HG02623 (cell line): ENCODE measurements at regions not wholly inside any gene's neighbourhood (a gene's known extent, or its start where the extent isn't known, plus 50 kb on each side); places are given as distances from the start of the nearest gene placed in this dataset.

ENCODE experiments used
- ATAC-seq: cut with Tn5 transposase; IDR thresholded peaks from one replicate; pipeline ENCODE4 v1.9.1; 2021; ENCODE audit warnings: moderate library complexity; ENCODE audit not compliant: unreplicated experiment

DNA sequence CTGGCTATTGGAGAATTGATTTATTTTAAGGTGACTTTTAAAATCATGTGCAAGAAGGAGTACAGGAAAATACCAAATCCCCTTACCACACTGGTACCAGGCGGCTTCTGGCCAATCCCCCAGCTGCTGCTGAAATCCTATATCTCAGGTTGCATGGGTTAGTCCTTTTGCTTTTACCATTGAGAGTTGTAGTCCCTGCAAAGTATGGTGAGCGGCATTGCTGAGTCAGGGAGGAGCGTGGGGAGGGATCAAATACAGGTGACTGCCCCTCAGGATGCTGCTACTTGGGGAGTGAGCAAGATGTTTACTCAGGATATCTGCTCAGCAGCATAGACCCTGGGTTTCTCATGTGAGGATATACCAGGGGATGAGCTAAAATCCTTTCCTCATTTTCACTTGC lies 131.9 kb upstream of the STAC start:
- ATAC-seq = no peak

DNA sequence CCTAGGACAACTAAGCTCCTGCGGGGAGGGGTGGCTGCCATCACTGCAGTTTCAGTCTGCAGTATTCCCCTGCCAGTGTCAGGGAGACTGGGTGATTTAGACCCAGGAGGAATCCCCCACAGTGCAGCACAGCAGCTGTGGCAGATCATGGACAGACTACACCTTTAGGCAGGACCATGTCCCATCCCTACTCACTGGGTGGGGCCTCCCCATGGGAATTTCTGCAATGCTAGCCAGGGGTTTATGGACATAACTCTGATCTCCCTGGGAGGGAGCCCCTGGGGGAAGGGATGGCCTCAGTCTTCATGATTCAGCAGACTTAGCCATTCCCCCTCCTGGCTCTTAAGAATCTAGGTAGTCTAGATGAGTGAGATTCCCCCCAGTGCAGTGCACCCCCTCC lies 130.1 kb upstream of the STAC start:
- no peak for ATAC-seq

- no peak for ATAC-seq
Measured at GRCh38 chr3:36257158-36257852, 123.0 kb upstream of the STAC start.

DNA sequence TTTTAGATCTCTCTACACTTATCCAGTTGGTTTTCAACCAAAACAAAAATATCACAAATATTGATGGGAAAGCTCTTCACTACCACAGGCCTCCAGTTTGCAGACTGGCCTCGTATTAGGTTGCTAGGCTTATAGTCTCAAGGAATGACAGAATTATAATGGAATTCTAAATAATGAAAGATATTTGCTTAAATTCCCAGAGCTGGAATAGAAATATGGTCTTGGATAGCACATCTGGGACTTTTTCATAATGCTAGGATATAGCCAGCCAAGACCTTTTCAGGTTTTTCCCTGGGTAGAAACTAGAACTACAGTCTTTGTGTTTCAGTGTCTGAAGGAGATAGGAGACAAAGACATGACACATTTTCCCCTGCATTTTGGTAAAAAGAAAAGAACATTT lies 121.9 kb upstream of the STAC start:
- ATAC-seq = no peak

GRCh38 chr3:36259580-36259979 lies 120.7 kb upstream of the STAC start:
- ATAC-seq = no peak

- ATAC-seq = no peak
Measured at GRCh38 chr3:36269274-36269673, 111.0 kb upstream of the STAC start.

- ATAC-seq = no peak
Measured at GRCh38 chr3:36282766-36283165, 97.5 kb upstream of the STAC start.

DNA sequence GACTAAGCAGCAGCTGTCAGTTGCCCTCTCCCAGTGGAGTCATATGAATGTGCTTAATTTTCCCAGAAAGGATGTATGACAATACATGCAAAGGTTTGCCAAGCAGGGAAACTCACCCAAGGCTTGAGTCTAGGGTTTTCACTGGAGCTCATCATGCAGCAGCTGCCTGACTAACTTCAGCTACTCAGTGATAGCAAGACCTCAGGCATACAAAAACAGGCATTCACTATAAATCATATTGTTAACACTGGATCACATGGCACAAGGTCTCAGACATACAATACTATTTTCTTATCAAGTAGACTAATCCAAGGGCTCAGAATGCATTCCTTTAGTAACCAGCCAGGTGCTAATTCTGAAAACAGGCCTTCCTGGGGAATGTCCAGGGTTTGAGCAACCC lies 85.0 kb upstream of the STAC start:
- ATAC-seq = no peak

GRCh38 chr3:36297195-36297594 lies 83.1 kb upstream of the STAC start:
- ATAC-seq = no peak

GRCh38 chr3:36298188-36298587 lies 82.1 kb upstream of the STAC start:
- ATAC-seq = no peak

DNA sequence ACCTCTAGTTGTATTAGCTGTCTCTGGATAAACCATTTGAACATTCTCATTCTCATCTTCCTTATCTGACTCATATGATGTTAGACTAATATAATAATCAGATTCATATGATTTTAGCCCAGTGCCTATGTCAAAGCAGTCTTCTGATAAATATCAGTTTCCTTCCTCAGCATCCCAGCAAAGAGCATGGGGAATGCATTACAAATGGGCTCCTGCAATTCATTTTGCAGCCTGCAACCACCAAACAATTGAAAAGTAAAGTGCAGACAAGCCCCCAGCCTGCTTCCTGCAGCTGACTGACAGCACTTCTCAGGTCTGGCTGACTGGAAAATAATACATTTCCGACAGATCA lies 78.2 kb upstream of the STAC start:
- no peak for ATAC-seq

DNA sequence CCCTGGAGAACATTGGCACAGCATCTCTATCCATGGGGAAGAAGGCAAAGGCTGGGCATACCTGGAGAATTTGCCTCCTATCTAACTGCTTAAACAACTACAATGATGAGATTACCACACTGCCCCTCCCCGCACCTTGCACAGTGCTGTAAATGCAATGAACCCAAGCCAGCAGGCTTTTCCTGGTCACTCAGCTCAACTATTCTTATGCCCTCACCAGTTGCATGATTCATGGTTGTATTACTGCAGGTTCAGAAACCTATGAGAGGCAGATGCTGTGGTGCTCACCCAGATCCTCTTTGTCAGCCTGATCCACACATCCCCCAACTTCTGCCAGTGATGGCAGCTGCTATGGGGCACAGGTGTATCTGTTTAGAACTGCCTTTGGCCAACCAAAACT lies 77.7 kb upstream of the STAC start:
- ATAC-seq = no peak

DNA sequence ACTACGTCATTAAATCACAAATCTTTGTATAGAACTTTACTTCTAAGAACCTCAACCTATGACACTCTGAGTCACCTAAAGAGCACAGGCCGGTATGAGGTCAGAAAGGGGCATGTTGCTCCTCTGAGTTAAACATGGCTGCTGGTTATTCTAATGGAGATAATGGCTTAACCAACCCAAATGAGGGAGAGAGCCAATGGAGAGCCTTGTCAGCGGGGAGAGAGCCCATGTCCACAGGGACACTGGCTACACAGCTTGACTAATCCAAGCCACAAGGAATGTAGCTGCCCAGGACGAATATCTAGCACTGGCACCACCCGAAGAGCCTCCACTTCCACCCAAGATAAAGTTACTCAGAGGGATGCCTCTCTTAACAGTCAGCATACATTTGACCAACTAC lies 77.0 kb upstream of the STAC start:
- no peak for ATAC-seq

DNA sequence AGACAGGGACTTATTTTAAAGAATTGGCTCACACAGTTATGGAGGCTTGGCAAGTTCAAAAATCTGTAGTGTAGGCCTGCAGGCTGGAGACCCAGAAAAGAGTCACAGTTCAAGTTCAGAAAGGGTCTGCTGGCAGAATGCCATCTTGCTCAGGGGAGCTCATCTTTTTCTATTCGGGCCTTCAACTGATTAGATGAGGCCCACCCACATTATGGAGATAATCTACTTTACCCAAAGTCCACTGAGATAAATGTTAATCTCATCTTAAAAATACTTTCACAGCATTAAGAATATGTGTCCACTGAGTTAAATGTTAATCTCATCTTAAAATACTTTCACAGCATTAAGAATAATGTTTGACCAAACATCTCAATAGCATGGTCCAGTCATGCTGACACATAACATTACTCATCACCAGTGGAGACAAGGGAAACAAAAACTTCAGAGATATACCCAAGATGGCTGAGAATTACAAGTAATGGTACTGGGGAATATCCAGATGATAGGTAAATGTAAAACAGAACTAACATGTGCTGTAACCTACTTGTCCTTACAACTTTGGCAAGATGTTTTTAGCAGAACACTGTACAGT lies 74.3 kb upstream of the STAC start:
- no peak for ATAC-seq

- ATAC-seq = no peak
Measured at GRCh38 chr3:36309092-36309491, 71.2 kb upstream of the STAC start.

DNA sequence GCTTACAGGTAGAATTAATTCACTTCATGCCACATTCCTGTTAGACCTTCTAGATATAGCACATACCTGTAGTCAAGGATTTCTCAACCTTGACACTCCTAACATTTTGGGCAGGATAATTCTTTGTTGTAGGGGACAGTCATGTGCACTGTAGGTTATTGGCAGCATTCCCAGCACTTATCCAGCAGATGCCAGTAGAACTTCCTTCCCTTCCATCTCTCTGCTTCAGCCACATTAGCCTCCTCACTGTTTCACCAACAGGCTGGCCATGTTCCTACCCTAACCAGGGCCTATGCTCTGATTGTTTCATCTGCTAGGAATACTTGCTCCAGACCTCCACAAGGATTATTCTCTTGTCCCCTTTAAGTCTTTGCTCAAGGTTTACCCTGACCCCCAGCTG lies 68.0 kb upstream of the STAC start:
- ATAC-seq = no peak

DNA sequence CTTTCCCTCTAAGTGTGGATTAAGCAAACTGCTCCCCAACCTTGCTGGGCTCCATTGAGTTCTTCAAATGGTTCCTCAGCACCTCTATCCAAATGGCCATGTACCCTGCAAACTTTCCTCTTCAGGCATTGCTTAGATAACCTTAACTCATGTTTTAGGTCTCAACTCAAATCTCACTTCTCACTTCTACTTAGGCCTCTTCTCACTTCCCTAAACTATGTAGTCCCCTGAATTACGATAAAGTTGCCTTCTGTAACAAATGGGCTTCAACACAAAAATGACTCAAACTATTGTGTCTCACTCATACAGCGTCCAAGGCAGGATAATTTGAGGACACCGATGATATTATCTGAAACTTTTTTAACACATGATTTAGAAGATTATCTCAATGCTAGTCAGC lies 62.4 kb upstream of the STAC start:
- ATAC-seq = peak; percentile 83

- no peak for ATAC-seq
Measured at GRCh38 chr3:36318621-36319200, 61.6 kb upstream of the STAC start.

- no peak for ATAC-seq
Measured at GRCh38 chr3:36319680-36320079, 60.6 kb upstream of the STAC start.
